Heart left ventricle (tissue), 13 donors: ENCODE measurements at regions not wholly inside any gene's neighbourhood (a gene's known extent, or its start where the extent isn't known, plus 50 kb on each side); places are given as distances from the start of the nearest gene placed in this dataset.

Source experiments
- CTCF ChIP-seq, 12 donors: fragments of 200-600 bp; sonication (generic) in 4 of 12; IDR thresholded peaks; one replicate each; pipeline versions ENCODE4 v1.5.0 to v1.8.0; 2018 to 2022; ENCODE audit warnings: antibody characterized with exemption in 12 of 12, mild to moderate bottlenecking in 5 of 12
- POLR2A ChIP-seq, 2 donors: fragments of 450-650 bp; IDR thresholded peaks; one replicate each; pipeline ENCODE4 v1.6.1; 2017; ENCODE audit warnings: antibody characterized with exemption in 2 of 2, mild to moderate bottlenecking in 2 of 2, moderate library complexity in 2 of 2
- donor health status: ischemic (EF 13 %, LVEDD 7.1; RV severe dilation, severe dysfunction).
- donor health status: DM: no; HTN: yes; CAD: no.
- donor health status: DM: no; HTN: no; CAD: no.
- donor health status: ischemic (EF 25% LVEDD 6.9; RV normal size, moderate dysfunction).
- donor health status: ischemic (EF 25% LVEDD 5.7; RV mildly dilated, moderate dysfunction).
- donor health status: ischemic (EF 35%, LVEDD 5.7; RV mildly dilated, moderate dysfunction).
- donor health status: nonischemic (EF 11% LVEDD 7.7; RV severe dilation, severe dysfunction).
- donor health status: DM: yes; HTN: yes; CAD: no.
- donor health status: PGD.
- donor health status: ischemic (EF 29% LVEDD 5.4; RV normal size, mild dysfunction).
- donor health status: nonischemic (EF 23%, LVEDD 6.1; RV moderate dilation, normal function).

GRCh38 chr1:98035602-98036002, 114.8 kb upstream of the DPYD start:
- TF ChIP-seq CTCF (IDR thresholded peaks at IDR 0.05): no peak
- TF ChIP-seq POLR2A (IDR thresholded peaks at IDR 0.05): no peak
